Ishikawa (cell line): ENCODE measurements at regions not wholly inside any gene's neighbourhood (a gene's known extent, or its start where the extent isn't known, plus 50 kb on each side); places are given as distances from the start of the nearest gene placed in this dataset.

Source experiments
- CEBPB ChIP-seq: IDR thresholded peaks from 2 replicates; pipeline ENCODE4 v1.6.1; 2012
- CREB1 ChIP-seq: IDR thresholded peaks from 2 replicates; pipeline ENCODE4 v1.6.1; 2012; ENCODE audit warnings: low read depth
- EGR1 ChIP-seq: IDR thresholded peaks from 2 replicates; pipeline ENCODE4 v1.6.1; 2012
- EP300 ChIP-seq: IDR thresholded peaks from 2 replicates; pipeline ENCODE4 v1.6.1; 2012; ENCODE audit warnings: borderline replicate concordance
- FOXM1 ChIP-seq: IDR thresholded peaks from 2 replicates; pipeline ENCODE4 v1.6.1; 2012; ENCODE audit warnings: low read depth, borderline replicate concordance
- MAX ChIP-seq: IDR thresholded peaks from 2 replicates; pipeline ENCODE4 v1.6.1; 2012
- NFIC ChIP-seq: IDR thresholded peaks from 2 replicates; pipeline ENCODE4 v1.6.1; 2012
- RAD21 ChIP-seq: IDR thresholded peaks from 2 replicates; pipeline ENCODE4 v1.6.1; 2012; ENCODE audit warnings: low read depth
- TAF1 ChIP-seq: IDR thresholded peaks from 2 replicates; pipeline ENCODE4 v1.6.1; 2012; ENCODE audit warnings: low read depth, mild to moderate bottlenecking
- TCF12 ChIP-seq: IDR thresholded peaks from 2 replicates; pipeline ENCODE4 v1.6.1; 2012; ENCODE audit warnings: low read depth
- TEAD4 ChIP-seq: IDR thresholded peaks from 2 replicates; pipeline ENCODE4 v1.6.1; 2012
- YY1 ChIP-seq: IDR thresholded peaks from 2 replicates; pipeline ENCODE4 v1.6.1; 2012; ENCODE audit warnings: low read depth
- ZBTB7A ChIP-seq: IDR thresholded peaks from 2 replicates; pipeline ENCODE4 v1.6.1; 2012; ENCODE audit warnings: low read depth
- TF ChIP-seq, protein P1 (sequence below): IDR thresholded peaks from 2 replicates; pipeline ENCODE4 v1.6.1; 2012; ENCODE audit warnings: low read depth, mild to moderate bottlenecking
- TF ChIP-seq, protein P2 (sequence below): IDR thresholded peaks from 2 replicates; pipeline ENCODE4 v1.6.1; 2012

DNA sequence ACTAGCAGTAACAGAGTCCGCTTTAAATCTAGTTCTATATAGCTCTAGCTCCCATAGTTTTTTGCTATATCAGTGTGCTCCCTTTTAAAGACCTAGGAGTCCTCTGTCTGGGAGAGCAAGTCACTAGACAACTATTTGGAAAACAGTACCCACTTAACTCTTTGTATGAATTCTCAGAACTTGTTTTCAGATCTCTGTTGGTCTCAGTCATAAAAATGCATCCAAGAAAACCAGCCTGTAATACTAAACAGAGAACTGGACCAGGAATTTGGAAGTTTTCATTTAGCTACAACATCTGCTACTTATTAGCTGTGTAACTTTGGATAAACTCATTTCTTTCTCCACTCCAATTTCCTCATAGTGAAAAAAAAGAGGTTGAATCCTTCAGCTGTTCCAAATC, 56.9 kb upstream of the C3orf49 start:
- TF ChIP-seq TAF1 (no peak), CEBPB (no peak), YY1 (no peak), ZBTB7A (no peak), TEAD4 (no peak), CREB1 (no peak), EP300 (no peak), MAX (no peak), NFIC (no peak), EGR1 (no peak), RAD21 (no peak), FOXM1 (no peak), TCF12 (no peak)
- TF ChIP-seq, protein P1, sequence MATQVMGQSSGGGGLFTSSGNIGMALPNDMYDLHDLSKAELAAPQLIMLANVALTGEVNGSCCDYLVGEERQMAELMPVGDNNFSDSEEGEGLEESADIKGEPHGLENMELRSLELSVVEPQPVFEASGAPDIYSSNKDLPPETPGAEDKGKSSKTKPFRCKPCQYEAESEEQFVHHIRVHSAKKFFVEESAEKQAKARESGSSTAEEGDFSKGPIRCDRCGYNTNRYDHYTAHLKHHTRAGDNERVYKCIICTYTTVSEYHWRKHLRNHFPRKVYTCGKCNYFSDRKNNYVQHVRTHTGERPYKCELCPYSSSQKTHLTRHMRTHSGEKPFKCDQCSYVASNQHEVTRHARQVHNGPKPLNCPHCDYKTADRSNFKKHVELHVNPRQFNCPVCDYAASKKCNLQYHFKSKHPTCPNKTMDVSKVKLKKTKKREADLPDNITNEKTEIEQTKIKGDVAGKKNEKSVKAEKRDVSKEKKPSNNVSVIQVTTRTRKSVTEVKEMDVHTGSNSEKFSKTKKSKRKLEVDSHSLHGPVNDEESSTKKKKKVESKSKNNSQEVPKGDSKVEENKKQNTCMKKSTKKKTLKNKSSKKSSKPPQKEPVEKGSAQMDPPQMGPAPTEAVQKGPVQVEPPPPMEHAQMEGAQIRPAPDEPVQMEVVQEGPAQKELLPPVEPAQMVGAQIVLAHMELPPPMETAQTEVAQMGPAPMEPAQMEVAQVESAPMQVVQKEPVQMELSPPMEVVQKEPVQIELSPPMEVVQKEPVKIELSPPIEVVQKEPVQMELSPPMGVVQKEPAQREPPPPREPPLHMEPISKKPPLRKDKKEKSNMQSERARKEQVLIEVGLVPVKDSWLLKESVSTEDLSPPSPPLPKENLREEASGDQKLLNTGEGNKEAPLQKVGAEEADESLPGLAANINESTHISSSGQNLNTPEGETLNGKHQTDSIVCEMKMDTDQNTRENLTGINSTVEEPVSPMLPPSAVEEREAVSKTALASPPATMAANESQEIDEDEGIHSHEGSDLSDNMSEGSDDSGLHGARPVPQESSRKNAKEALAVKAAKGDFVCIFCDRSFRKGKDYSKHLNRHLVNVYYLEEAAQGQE, result no peak
- TF ChIP-seq, protein P2, sequence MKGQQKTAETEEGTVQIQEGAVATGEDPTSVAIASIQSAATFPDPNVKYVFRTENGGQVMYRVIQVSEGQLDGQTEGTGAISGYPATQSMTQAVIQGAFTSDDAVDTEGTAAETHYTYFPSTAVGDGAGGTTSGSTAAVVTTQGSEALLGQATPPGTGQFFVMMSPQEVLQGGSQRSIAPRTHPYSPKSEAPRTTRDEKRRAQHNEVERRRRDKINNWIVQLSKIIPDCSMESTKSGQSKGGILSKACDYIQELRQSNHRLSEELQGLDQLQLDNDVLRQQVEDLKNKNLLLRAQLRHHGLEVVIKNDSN, result no peak

- TF ChIP-seq EP300, result no peak
- TF ChIP-seq, protein P1, result no peak
- TF ChIP-seq NFIC, result no peak
- no peak for TF ChIP-seq MAX
- no peak for TF ChIP-seq ZBTB7A
- TF ChIP-seq TAF1, result no peak
Measured at GRCh38 chr3:63762934-63763550, 56.1 kb upstream of the C3orf49 start.

DNA sequence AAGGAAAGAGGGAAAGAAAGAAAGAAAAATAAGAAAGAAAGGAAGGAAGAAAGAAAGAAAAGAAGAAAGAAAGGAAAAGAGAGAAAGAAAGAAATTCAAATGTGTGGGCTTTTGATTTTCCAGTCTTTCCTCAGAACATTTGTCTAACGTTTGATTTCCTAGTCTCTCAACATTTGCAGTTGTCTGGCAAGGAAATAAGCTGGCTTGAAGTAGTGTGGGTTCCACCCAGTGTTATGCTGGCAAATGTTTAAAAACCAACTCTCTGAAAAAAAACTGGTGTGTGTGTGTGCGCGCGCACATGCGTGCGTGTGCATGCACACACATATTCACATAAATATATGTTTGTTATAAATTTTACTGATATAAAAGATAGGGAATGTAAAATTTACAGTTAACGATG, 54.6 kb upstream of the C3orf49 start:
- TF ChIP-seq ZBTB7A (no peak), CREB1 (no peak), FOXM1 (no peak), TEAD4 (no peak), TCF12 (no peak), MAX (no peak), CEBPB (no peak), RAD21 (no peak), EP300 (no peak), TAF1 (no peak), NFIC (no peak), EGR1 (no peak)
- TF ChIP-seq, protein P1, result no peak

GRCh38 chr3:63766261-63766660, 52.8 kb upstream of the C3orf49 start:
- TF ChIP-seq MAX (no peak), RAD21 (no peak), TCF12 (no peak), EGR1 (no peak), NFIC (no peak), ZBTB7A (no peak), TEAD4 (no peak), EP300 (no peak), FOXM1 (no peak), CEBPB (no peak), TAF1 (no peak), YY1 (no peak), CREB1 (no peak)
- TF ChIP-seq, protein P2, result no peak
